Osteoblast (primary cell): ENCODE measurements at regions not wholly inside any gene's neighbourhood (a gene's known extent, or its start where the extent isn't known, plus 50 kb on each side); places are given as distances from the start of the nearest gene placed in this dataset.
"Not testable (repeated sequence)": the region's sequence is repeated elsewhere in the genome, so short reads cannot be mapped to it uniquely, and the experiment has no call there.

Experiments used
- DNase-seq: peaks from one replicate; pipeline ENCODE4 v3.0.0; 2011; ENCODE audit warnings: low spot score, mixed read lengths; ENCODE audit not compliant: insufficient read length; ENCODE audit errors: missing footprints
- H2AFZ ChIP-seq: 2 replicates; pipeline ENCODE4 v1.6.0; 2011; ENCODE audit warnings: mild to moderate bottlenecking, low read length
- H3K27ac ChIP-seq: 2 replicates; pipeline ENCODE4 v1.5.1; 2011; ENCODE audit warnings: mild to moderate bottlenecking, low read depth, low read length, moderate library complexity
- H3K27me3 ChIP-seq: 2 replicates; pipeline ENCODE4 v1.6.0; 2012; ENCODE audit warnings: mild to moderate bottlenecking, control low read depth, inconsistent platforms, low read length, moderate library complexity; ENCODE audit not compliant: insufficient read depth
- H3K36me3 ChIP-seq: 2 replicates; pipeline ENCODE4 v1.5.1; 2011; ENCODE audit warnings: mild to moderate bottlenecking, low read length, control low read depth, moderate library complexity; ENCODE audit not compliant: insufficient read depth
- H3K4me1 ChIP-seq: 2 replicates; pipeline ENCODE4 v1.5.1; 2011; ENCODE audit warnings: mild to moderate bottlenecking, low read length, control low read depth, moderate library complexity; ENCODE audit not compliant: insufficient read depth
- H3K4me2 ChIP-seq: 2 replicates; pipeline ENCODE4 v1.6.0; 2011; ENCODE audit warnings: mild to moderate bottlenecking, low read length; ENCODE audit not compliant: insufficient read depth
- H3K4me3 ChIP-seq: fragments of 200-600 bp; sonication (generic); 3 replicates; pipeline ENCODE4 v1.5.1; 2012; ENCODE audit warnings: mild to moderate bottlenecking, low read length, inconsistent platforms; ENCODE audit not compliant: insufficient read depth
- H3K79me2 ChIP-seq: 2 replicates; pipeline ENCODE4 v1.6.0; 2012; ENCODE audit warnings: mild to moderate bottlenecking, low read length, control low read depth, inconsistent platforms; ENCODE audit not compliant: insufficient read depth
- H3K9me3 ChIP-seq: 2 replicates; pipeline ENCODE4 v1.5.1; 2011; ENCODE audit warnings: low read depth, low read length, control low read depth
- H4K20me1 ChIP-seq: 2 replicates; pipeline ENCODE4 v1.6.0; 2012; ENCODE audit warnings: mild to moderate bottlenecking, low read length, control low read depth; ENCODE audit not compliant: insufficient read depth
- CTCF ChIP-seq: IDR thresholded peaks from 2 replicates; pipeline ENCODE4 v1.5.1; 2011; ENCODE audit warnings: mild to moderate bottlenecking, low read depth, low read length, moderate library complexity; ENCODE audit errors: extremely low read depth

GRCh38 chrX:129346574-129346973 lies 176.7 kb downstream of the SMARCA1 start:
- Histone ChIP-seq H3K4me3 (no peak overlapping the region), H3K36me3 (no peaks in the 10 kb centered on the region), H2AFZ (no peak overlapping the region), H3K9me3 (no peaks in the 10 kb centered on the region), H4K20me1 (no peaks in the 10 kb centered on the region), H3K79me2 (no peaks in the 10 kb centered on the region), H3K27ac (no peak overlapping the region), H3K27me3 (no peaks in the 10 kb centered on the region), H3K4me1 (no peaks in the 10 kb centered on the region), H3K4me2 (no peak overlapping the region)
- no peak for DNase-seq
- TF ChIP-seq CTCF, result no peak

- not testable (repeated sequence) for DNase-seq, H3K79me2 ChIP-seq, H3K27ac ChIP-seq, H3K4me1 ChIP-seq, H3K4me3 ChIP-seq, H3K9me3 ChIP-seq, H4K20me1 ChIP-seq, H3K4me2 ChIP-seq, H3K27me3 ChIP-seq, H3K36me3 ChIP-seq, H2AFZ ChIP-seq
Measured at GRCh38 chrX:129337264-129337663, 186.0 kb downstream of the SMARCA1 start.

- no peaks in the 10 kb centered on the region for H3K9me3 ChIP-seq
- no peak for TF ChIP-seq CTCF
- H3K27ac ChIP-seq, result no peak overlapping the region
- H3K27me3 ChIP-seq, result no peaks in the 10 kb centered on the region
- H4K20me1 ChIP-seq, result no peaks in the 10 kb centered on the region
- no peak overlapping the region for H3K4me2 ChIP-seq
- no peaks in the 10 kb centered on the region for H3K4me1 ChIP-seq
- H2AFZ ChIP-seq, result no peak overlapping the region
- no peak overlapping the region for H3K4me3 ChIP-seq
- H3K79me2 ChIP-seq, result no peaks in the 10 kb centered on the region
- DNase-seq, result no peak
- no peaks in the 10 kb centered on the region for H3K36me3 ChIP-seq
Measured at GRCh38 chrX:129323115-129323514, 200.2 kb downstream of the SMARCA1 start.

GRCh38 chrX:129318375-129318774 lies 204.9 kb downstream of the SMARCA1 start:
- no peak for DNase-seq
- Histone ChIP-seq H3K27ac (no peak overlapping the region), H3K79me2 (no peaks in the 10 kb centered on the region), H2AFZ (no peak overlapping the region), H3K36me3 (no peaks in the 10 kb centered on the region), H3K27me3 (no peaks in the 10 kb centered on the region), H3K9me3 (no peaks in the 10 kb centered on the region), H3K4me2 (no peak overlapping the region), H3K4me1 (no peaks in the 10 kb centered on the region), H4K20me1 (no peaks in the 10 kb centered on the region), H3K4me3 (no peak overlapping the region)
- peak; percentile 45 for TF ChIP-seq CTCF

DNA sequence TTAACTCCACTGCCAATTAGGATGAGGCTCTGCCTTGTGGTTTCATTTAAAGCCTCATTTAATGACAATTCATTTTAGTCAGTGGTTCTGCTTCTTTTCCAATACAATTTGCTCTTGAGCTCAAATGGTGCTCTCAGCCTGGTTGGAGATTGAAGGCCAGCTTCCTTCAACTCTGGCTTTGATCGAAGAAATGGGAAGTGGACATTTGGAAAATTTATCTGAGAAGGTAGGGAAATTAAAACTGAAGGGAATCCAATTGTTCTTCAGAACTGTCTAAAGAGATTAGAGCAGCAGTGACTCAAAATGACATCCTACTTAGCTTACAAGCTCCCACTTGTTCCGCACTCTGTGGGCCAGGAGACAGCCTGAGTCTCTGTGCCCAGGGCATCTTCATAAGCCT lies 206.8 kb downstream of the SMARCA1 start:
- no peaks in the 10 kb centered on the region for H3K9me3 ChIP-seq
- no peak for TF ChIP-seq CTCF
- H3K79me2 ChIP-seq, result no peaks in the 10 kb centered on the region
- H3K4me2 ChIP-seq, result no peak overlapping the region
- H3K27me3 ChIP-seq, result no peaks in the 10 kb centered on the region
- H3K4me3 ChIP-seq, result no peak overlapping the region
- H2AFZ ChIP-seq, result no peak overlapping the region
- H3K27ac ChIP-seq, result no peak overlapping the region
- no peaks in the 10 kb centered on the region for H3K36me3 ChIP-seq
- H3K4me1 ChIP-seq, result no peaks in the 10 kb centered on the region
- no peak for DNase-seq
- H4K20me1 ChIP-seq, result no peaks in the 10 kb centered on the region
